ENCODE measurements at regions not wholly inside any gene's neighbourhood (a gene's known extent, or its start where the extent isn't known, plus 50 kb on each side); places are given as distances from the start of the nearest gene placed in this dataset.

- no peak for TF ChIP-seq CTCF (IDR thresholded peaks at IDR 0.05)
- no peak for TF ChIP-seq POLR2A (IDR thresholded peaks at IDR 0.05)
- no peak for TF ChIP-seq EP300 (IDR thresholded peaks at IDR 0.05)
Observed at GRCh38 chr7:41536122-41536872, 166.6 kb downstream of the INHBA start.
